GM23248 (cell line): ENCODE measurements at regions not wholly inside any gene's neighbourhood (a gene's known extent, or its start where the extent isn't known, plus 50 kb on each side); places are given as distances from the start of the nearest gene placed in this dataset.

ENCODE experiments used
- DNase-seq: peaks from one replicate; pipeline ENCODE4 v3.0.0-alpha.2; 2015
- H2AFZ ChIP-seq: fragments of 200-600 bp; sonication (generic); 2 replicates; pipeline ENCODE4 v1.6.1; 2016; ENCODE audit warnings: antibody characterized with exemption
- H3F3A ChIP-seq: fragments of 200-600 bp; sonication (generic); 2 replicates; pipeline ENCODE4 v1.6.1; 2016; ENCODE audit warnings: mild to moderate bottlenecking, antibody characterized with exemption, mixed run types; ENCODE audit not compliant: insufficient read depth
- H3K27ac ChIP-seq: fragments of 200-600 bp; sonication (generic); 2 replicates; pipeline ENCODE4 v1.5.1; 2016; ENCODE audit warnings: mild to moderate bottlenecking
- H3K27me3 ChIP-seq: fragments of 200-600 bp; sonication (generic); replicated peaks from 2 replicates; pipeline ENCODE4 v1.6.1; 2016; ENCODE audit warnings: mild to moderate bottlenecking; ENCODE audit not compliant: insufficient read depth
- H3K36me3 ChIP-seq: fragments of 200-600 bp; sonication (generic); 2 replicates; pipeline ENCODE4 v1.6.1; 2016; ENCODE audit warnings: low read depth, mild to moderate bottlenecking
- H3K4me1 ChIP-seq: fragments of 200-600 bp; sonication (generic); 2 replicates; pipeline ENCODE4 v1.6.1; 2016; ENCODE audit warnings: mild to moderate bottlenecking; ENCODE audit not compliant: insufficient read depth
- H3K4me2 ChIP-seq: fragments of 200-600 bp; sonication (generic); one replicate; pipeline ENCODE4 v1.6.1; 2016; ENCODE audit warnings: mild to moderate bottlenecking; ENCODE audit not compliant: unreplicated experiment
- H3K4me3 ChIP-seq: fragments of 200-600 bp; sonication (generic); 2 replicates; pipeline ENCODE4 v1.5.1; 2016; ENCODE audit warnings: mild to moderate bottlenecking
- H3K79me2 ChIP-seq: fragments of 200-600 bp; sonication (generic); 2 replicates; pipeline ENCODE4 v1.6.1; 2016; ENCODE audit warnings: mild to moderate bottlenecking; ENCODE audit not compliant: insufficient read depth
- H3K9ac ChIP-seq: fragments of 200-600 bp; sonication (generic); 2 replicates; pipeline ENCODE4 v1.6.1; 2016; ENCODE audit warnings: mild to moderate bottlenecking
- H3K9me2 ChIP-seq: fragments of 200-600 bp; sonication (generic); 2 replicates; pipeline ENCODE4 v1.6.1; 2016; ENCODE audit warnings: mixed run types, mild to moderate bottlenecking, moderate library complexity; ENCODE audit not compliant: insufficient read depth
- H3K9me3 ChIP-seq: fragments of 200-600 bp; sonication (generic); one replicate; pipeline ENCODE4 v1.6.1; 2017; ENCODE audit warnings: low read depth
- H4K20me1 ChIP-seq: fragments of 200-600 bp; sonication (generic); 2 replicates; pipeline ENCODE4 v1.6.0; 2016; ENCODE audit not compliant: insufficient read depth
- EZH2 ChIP-seq: fragments of 200-600 bp; sonication (generic); IDR thresholded peaks from 2 replicates; pipeline ENCODE4 v1.6.1; 2018; ENCODE audit warnings: antibody characterized with exemption, mild to moderate bottlenecking; ENCODE audit not compliant: insufficient read depth, poor library complexity, severe bottlenecking
- EZH2phosphoT487 ChIP-seq: fragments of 200-600 bp; sonication (generic); IDR thresholded peaks from 2 replicates; pipeline ENCODE4 v1.6.1; 2018; ENCODE audit warnings: antibody characterized with exemption, moderate library complexity, mild to moderate bottlenecking, low read depth; ENCODE audit not compliant: insufficient read depth
- WGBS, 2 experiments: methylation state at CpG; one replicate each; pipeline ENCODE4 v1.1.6; 2015 to 2017; ENCODE audit warnings: low lambda C conversion rate in 2 of 2, low coverage in 1 of 2; ENCODE audit errors: missing lambda C conversion rate in 2 of 2; 5-methylcytosine and 5-hydroxymethylcytosine counted together
- in situ Hi-C: fragments of 300-500 bp; cut with MboI; formaldehyde crosslinking; loops from 2 replicates; pipeline ENCODE4 v1.15.0; 2020

GRCh38 chr3:87855211-87855610, 203.6 kb downstream of the CGGBP1 start:
- TF ChIP-seq EZH2phosphoT487 (no peak), EZH2 (no peak)
- Histone ChIP-seq H3K4me2 (peak overlapping the region; percentile 90), H4K20me1 (no peaks in the 10 kb centered on the region), H3K27me3 (no peaks in the 10 kb centered on the region), H3K79me2 (no peaks in the 10 kb centered on the region), H3F3A (peaks cover 17% of the 10 kb centered on the region; the same call in 1 of the 2 replicates), H3K9ac (no peak overlapping the region), H2AFZ (peak overlapping the region; percentile 34), H3K9me2 (no peaks in the 10 kb centered on the region), H3K4me1 (peaks cover 25% of the 10 kb centered on the region), H3K27ac (peak overlapping the region; percentile 64), H3K36me3 (no peaks in the 10 kb centered on the region), H3K4me3 (peak overlapping the region; percentile 60), H3K9me3 (no peaks in the 10 kb centered on the region)
- 8 to 9% methylated on average over 1 of the region's 1 CpG for WGBS, 2 experiments
- in situ Hi-C loops: no loop called here
- no peak for DNase-seq

- no peaks in the 10 kb centered on the region for H3K27me3 ChIP-seq
- no peaks in the 10 kb centered on the region for H3K79me2 ChIP-seq
- no peak for TF ChIP-seq EZH2
- TF ChIP-seq EZH2phosphoT487: no peak
- H3K9ac ChIP-seq: no peak overlapping the region
- no peaks in the 10 kb centered on the region for H3K36me3 ChIP-seq
- no peaks in the 10 kb centered on the region for H4K20me1 ChIP-seq
- H3F3A ChIP-seq: no peaks in the 10 kb centered on the region
- no peak overlapping the region for H2AFZ ChIP-seq
- DNase-seq: no peak
- in situ Hi-C loops: no loop called here
- WGBS, 2 experiments: 38 to 41% methylated on average over 2 of the region's 2 CpGs
- H3K9me2 ChIP-seq: no peaks in the 10 kb centered on the region
- no peaks in the 10 kb centered on the region for H3K4me1 ChIP-seq
- no peaks in the 10 kb centered on the region for H3K9me3 ChIP-seq
- no peak overlapping the region for H3K4me3 ChIP-seq
- H3K4me2 ChIP-seq: no peak overlapping the region
- no peak overlapping the region for H3K27ac ChIP-seq
Observed at GRCh38 chr3:87848003-87848402, 210.8 kb downstream of the CGGBP1 start.

DNA sequence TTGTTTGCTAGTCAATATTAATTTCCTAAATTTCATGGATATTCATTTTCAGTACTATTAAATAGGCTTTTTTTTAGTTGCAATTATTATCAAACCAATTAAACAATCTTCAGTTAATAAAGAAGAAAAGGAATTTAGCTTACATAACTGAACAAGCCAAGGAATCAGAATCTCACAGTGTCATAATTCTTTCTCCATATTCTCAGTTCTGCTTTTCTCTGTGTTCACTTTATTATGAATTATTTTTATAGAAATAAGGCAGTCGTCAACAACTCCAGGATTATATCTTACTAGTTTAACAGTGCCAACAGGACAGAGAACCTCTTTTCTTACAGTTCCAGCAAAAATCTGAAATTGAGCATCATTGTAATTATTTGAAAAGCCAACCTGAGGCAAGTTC, 221.7 kb downstream of the CGGBP1 start:
- H3K4me3 ChIP-seq: no peak overlapping the region
- in situ Hi-C loops: no loop called here
- H3K27ac ChIP-seq: no peak overlapping the region
- no peak overlapping the region for H2AFZ ChIP-seq
- no peak overlapping the region for H3K9ac ChIP-seq
- no peak for DNase-seq
- TF ChIP-seq EZH2phosphoT487 (no peak), EZH2 (no peak)
- no peaks in the 10 kb centered on the region for H3K27me3 ChIP-seq
- no peaks in the 10 kb centered on the region for H3F3A ChIP-seq
- H3K4me1 ChIP-seq: no peaks in the 10 kb centered on the region
- WGBS, 2 experiments: 23 to 39% methylated on average over 1 of the region's 1 CpG
- H3K79me2 ChIP-seq: no peaks in the 10 kb centered on the region
- no peaks in the 10 kb centered on the region for H3K36me3 ChIP-seq
- H4K20me1 ChIP-seq: no peaks in the 10 kb centered on the region
- no peak overlapping the region for H3K4me2 ChIP-seq
- no peaks in the 10 kb centered on the region for H3K9me3 ChIP-seq
- no peaks in the 10 kb centered on the region for H3K9me2 ChIP-seq

GRCh38 chr3:87836026-87836425, 222.8 kb downstream of the CGGBP1 start:
- Histone ChIP-seq H3K9me2 (no peaks in the 10 kb centered on the region), H2AFZ (no peak overlapping the region), H3K36me3 (no peaks in the 10 kb centered on the region), H3K27me3 (no peaks in the 10 kb centered on the region), H3K9ac (no peak overlapping the region), H4K20me1 (no peaks in the 10 kb centered on the region), H3K79me2 (no peaks in the 10 kb centered on the region), H3K4me1 (no peaks in the 10 kb centered on the region), H3K9me3 (no peaks in the 10 kb centered on the region), H3K4me2 (no peak overlapping the region), H3K27ac (no peak overlapping the region), H3F3A (no peaks in the 10 kb centered on the region), H3K4me3 (no peak overlapping the region)
- no peak for TF ChIP-seq EZH2phosphoT487
- TF ChIP-seq EZH2: no peak
- DNase-seq: no peak
- in situ Hi-C loops: no loop called here
- 8 to 16% methylated on average over 1 of the region's 1 CpG for WGBS, 2 experiments

GRCh38 chr3:87835236-87835635, 223.6 kb downstream of the CGGBP1 start:
- Histone ChIP-seq H4K20me1 (no peaks in the 10 kb centered on the region), H3K4me3 (no peak overlapping the region), H3K79me2 (no peaks in the 10 kb centered on the region), H3F3A (no peaks in the 10 kb centered on the region), H3K4me1 (no peaks in the 10 kb centered on the region), H3K9ac (no peak overlapping the region), H3K27ac (no peak overlapping the region), H3K9me2 (no peaks in the 10 kb centered on the region), H3K36me3 (no peaks in the 10 kb centered on the region), H3K9me3 (no peaks in the 10 kb centered on the region), H3K27me3 (no peaks in the 10 kb centered on the region), H2AFZ (no peak overlapping the region), H3K4me2 (no peak overlapping the region)
- no peak for TF ChIP-seq EZH2phosphoT487
- TF ChIP-seq EZH2: no peak
- DNase-seq: no peak
- in situ Hi-C loops: no loop called here
- 40 to 47% methylated on average over 3 to 4 of the region's 4 CpGs for whole genome bisulfite sequencing, 2 experiments
